DND-41 (cell line): ENCODE measurements at regions not wholly inside any gene's neighbourhood (a gene's known extent, or its start where the extent isn't known, plus 50 kb on each side); places are given as distances from the start of the nearest gene placed in this dataset.
"Not testable (repeated sequence)": the region's sequence is repeated elsewhere in the genome, so short reads cannot be mapped to it uniquely, and the experiment has no call there.

Experiments used
- ATAC-seq: fragments of 200-7000 bp; cut with Tn5 transposase; 3 replicates; pipeline ENCODE4 v1.9.1; 2021; ENCODE audit warnings: low read depth; ENCODE audit not compliant: insufficient read depth
- DNase-seq: peaks from one replicate; pipeline ENCODE4 v3.0.0-alpha.2; 2020
- H2AFZ ChIP-seq: 2 replicates; pipeline ENCODE4 v1.6.0; 2012; ENCODE audit warnings: low read depth, low read length
- H3K27ac ChIP-seq: 2 replicates; pipeline ENCODE4 v1.5.1; 2012; ENCODE audit warnings: low read length, inconsistent platforms
- H3K27me3 ChIP-seq: fragments of 200-600 bp; sonication (generic); 2 replicates; pipeline ENCODE4 v1.6.0; 2012; ENCODE audit warnings: low read length, mild to moderate bottlenecking, inconsistent platforms; ENCODE audit not compliant: insufficient read depth, poor library complexity
- H3K36me3 ChIP-seq: 2 replicates; pipeline ENCODE4 v1.5.1; 2012; ENCODE audit warnings: low read length, inconsistent platforms; ENCODE audit not compliant: insufficient read depth
- H3K4me1 ChIP-seq: 2 replicates; pipeline ENCODE4 v1.5.1; 2012; ENCODE audit warnings: mild to moderate bottlenecking, low read length; ENCODE audit not compliant: insufficient read depth
- H3K4me2 ChIP-seq: 2 replicates; pipeline ENCODE4 v1.6.0; 2012; ENCODE audit warnings: mild to moderate bottlenecking, moderate library complexity, low read length, inconsistent platforms; ENCODE audit not compliant: insufficient read depth
- H3K4me3 ChIP-seq, 2 experiments: fragments of 200-600 bp in 1 of 2; shearing (Covaris generic) in 1 of 2; 2 replicates each; pipeline ENCODE4 v1.5.1; 2012 to 2016; ENCODE audit warnings: inconsistent platforms in 2 of 2, low read length in 2 of 2, mild to moderate bottlenecking in 2 of 2, low read depth in 1 of 2, moderate library complexity in 1 of 2
- H3K79me2 ChIP-seq: 2 replicates; pipeline ENCODE4 v1.6.0; 2012; ENCODE audit warnings: low read length, inconsistent platforms; ENCODE audit not compliant: insufficient read depth
- H3K9ac ChIP-seq: 2 replicates; pipeline ENCODE4 v1.6.0; 2012; ENCODE audit warnings: low read depth, mild to moderate bottlenecking, inconsistent platforms, low read length, moderate library complexity
- H3K9me3 ChIP-seq: 2 replicates; pipeline ENCODE4 v1.5.1; 2012; ENCODE audit warnings: low read length, moderate library complexity, mild to moderate bottlenecking, inconsistent platforms; ENCODE audit not compliant: insufficient read depth, severe bottlenecking
- H4K20me1 ChIP-seq: 2 replicates; pipeline ENCODE4 v1.6.0; 2012; ENCODE audit warnings: low read length; ENCODE audit not compliant: insufficient read depth
- EZH2 ChIP-seq: IDR thresholded peaks from 3 replicates; pipeline ENCODE4 v1.6.1; 2012; ENCODE audit warnings: borderline replicate concordance, low read depth, mild to moderate bottlenecking, moderate library complexity, low read length, inconsistent platforms; ENCODE audit not compliant: severe bottlenecking
- TF ChIP-seq, protein P1 (sequence below): IDR thresholded peaks from 2 replicates; pipeline ENCODE4 v1.5.1; 2012; ENCODE audit warnings: borderline replicate concordance, low read length, moderate library complexity, mild to moderate bottlenecking; ENCODE audit not compliant: poor library complexity, severe bottlenecking; ENCODE audit errors: extremely low read depth

DNA sequence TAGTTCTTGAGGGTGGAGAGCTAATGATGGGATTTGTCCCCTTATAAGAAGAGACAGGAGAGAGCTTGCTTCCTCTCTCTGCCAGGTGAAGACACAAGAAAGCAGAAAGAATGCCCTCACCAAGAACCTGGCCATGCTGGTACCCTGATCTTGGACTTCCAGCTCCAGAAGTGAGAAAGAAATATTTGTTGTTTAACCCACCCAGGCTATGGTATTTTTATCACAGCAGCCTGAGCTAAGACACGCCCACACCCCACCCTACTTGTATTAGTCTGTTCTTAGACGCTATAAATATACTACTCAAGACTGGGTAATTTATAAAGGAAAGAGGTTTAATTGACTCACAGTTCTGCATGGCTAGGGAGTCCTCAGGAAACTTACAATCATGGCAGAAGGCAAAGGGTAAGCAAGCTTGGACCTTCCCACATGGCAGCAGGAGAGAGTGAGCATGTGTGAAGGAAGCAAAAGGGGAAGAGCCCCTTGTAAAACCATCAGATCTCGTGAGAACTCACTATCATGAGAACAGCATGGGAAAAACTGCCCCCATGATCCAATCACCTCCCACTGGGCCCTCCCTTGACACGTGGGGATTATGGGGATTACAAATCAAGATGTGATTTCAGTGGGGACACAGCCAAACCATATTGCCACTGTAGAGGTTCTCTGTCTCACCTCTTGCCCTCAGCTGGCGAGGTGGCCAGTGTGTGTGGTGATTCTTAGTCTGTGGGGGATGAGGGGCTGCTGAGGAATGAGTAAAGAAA is 57.4 kb upstream of the RCBTB2 start:
- H3K9me3 ChIP-seq, result no peaks in the 10 kb centered on the region
- no peak overlapping the region for H3K4me3 ChIP-seq
- H3K4me1 ChIP-seq, result peaks cover 1% of the 10 kb centered on the region; the same call in 1 of the 2 replicates
- no peak overlapping the region for H3K9ac ChIP-seq
- H3K36me3 ChIP-seq, result no peaks in the 10 kb centered on the region
- DNase-seq (no peak), ATAC-seq (no peak)
- no peaks in the 10 kb centered on the region for H3K27me3 ChIP-seq
- no peaks in the 10 kb centered on the region for H3K79me2 ChIP-seq
- no peak overlapping the region for H3K27ac ChIP-seq
- no peak overlapping the region for H3K4me2 ChIP-seq
- H2AFZ ChIP-seq, result no peak overlapping the region
- H4K20me1 ChIP-seq, result no peaks in the 10 kb centered on the region
- TF ChIP-seq EZH2, result no peak
- TF ChIP-seq, protein P1, sequence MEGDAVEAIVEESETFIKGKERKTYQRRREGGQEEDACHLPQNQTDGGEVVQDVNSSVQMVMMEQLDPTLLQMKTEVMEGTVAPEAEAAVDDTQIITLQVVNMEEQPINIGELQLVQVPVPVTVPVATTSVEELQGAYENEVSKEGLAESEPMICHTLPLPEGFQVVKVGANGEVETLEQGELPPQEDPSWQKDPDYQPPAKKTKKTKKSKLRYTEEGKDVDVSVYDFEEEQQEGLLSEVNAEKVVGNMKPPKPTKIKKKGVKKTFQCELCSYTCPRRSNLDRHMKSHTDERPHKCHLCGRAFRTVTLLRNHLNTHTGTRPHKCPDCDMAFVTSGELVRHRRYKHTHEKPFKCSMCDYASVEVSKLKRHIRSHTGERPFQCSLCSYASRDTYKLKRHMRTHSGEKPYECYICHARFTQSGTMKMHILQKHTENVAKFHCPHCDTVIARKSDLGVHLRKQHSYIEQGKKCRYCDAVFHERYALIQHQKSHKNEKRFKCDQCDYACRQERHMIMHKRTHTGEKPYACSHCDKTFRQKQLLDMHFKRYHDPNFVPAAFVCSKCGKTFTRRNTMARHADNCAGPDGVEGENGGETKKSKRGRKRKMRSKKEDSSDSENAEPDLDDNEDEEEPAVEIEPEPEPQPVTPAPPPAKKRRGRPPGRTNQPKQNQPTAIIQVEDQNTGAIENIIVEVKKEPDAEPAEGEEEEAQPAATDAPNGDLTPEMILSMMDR, result no peak

DNA sequence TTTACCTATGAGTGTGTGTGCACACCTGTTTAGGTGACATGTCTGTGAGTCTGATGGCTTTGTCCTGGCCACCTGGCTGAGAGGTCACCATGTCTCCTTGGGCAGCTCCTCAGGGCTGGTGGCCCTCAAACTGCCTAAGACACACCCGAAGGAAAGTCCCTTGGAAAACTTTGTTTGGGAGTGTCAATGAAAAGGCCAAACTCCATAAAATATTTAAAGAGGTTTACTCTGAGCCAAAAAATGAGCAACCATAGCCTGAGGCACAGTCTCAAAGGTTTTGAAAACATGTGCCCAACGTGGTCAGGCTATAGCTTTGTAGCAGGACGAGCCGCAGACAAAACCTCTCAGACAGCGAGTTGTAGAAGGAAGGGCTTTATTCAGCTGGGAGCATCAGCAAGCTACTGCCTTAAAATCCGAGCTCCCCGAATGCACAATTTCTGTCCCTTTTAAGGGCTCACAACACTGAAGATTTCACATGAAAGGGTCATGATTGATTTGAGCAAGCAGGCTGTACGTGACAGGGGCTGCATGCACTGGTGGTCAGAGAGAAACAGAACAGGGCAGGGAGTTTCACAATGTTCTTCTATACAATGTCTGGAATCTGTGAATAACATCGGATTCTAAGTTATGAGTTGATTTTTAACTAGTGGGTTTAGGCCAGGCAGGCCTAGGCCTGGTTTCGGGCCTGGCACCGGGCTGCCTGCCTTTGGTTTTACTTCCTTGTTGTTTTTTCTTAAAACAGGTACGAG is 58.4 kb upstream of the RCBTB2 start:
- H3K27me3 ChIP-seq, H3K9me3 ChIP-seq, H3K4me2 ChIP-seq, H3K79me2 ChIP-seq, H3K27ac ChIP-seq, H2AFZ ChIP-seq, H3K36me3 ChIP-seq, H3K4me1 ChIP-seq, H4K20me1 ChIP-seq, ATAC-seq, DNase-seq, H3K4me3 ChIP-seq, H3K9ac ChIP-seq: not testable (repeated sequence)

DNA sequence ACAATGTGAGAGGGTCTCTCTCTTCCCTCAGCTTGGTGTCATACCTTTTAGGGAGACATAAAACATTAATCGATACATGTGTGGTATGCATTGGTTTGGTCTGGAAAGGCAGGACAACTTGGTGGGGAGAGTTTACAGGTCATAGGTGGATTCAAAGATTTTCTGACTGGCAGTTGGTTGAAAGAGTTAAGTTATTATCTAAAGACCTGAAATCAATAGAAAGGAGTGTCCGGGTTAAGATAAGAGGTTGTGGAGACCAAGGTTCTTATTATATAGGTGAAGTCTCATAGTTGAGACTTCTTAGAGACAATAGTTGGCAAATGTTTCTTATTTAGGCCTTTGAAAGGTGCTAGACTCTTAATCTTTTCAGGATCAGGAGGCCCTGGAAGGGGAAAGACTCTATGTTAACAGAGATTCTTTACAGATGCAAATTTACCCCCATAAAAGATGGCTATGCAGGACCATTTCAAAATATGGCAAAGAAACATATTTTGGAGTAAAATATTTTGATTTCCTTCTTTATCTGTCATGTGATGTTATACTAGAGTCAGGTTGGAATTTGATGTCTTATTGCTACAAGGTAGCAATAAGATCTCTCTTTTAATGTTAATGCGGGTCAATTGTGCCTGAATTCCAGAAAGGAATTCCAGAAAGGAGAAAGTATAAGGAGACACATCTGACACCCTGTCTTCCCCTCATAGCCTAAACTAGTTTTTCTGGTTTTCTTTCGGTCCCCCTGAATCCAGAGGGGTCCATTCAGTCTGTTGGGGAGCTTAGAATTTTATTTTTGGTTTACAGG is 59.2 kb upstream of the RCBTB2 start:
- Histone ChIP-seq H4K20me1 (no peaks in the 10 kb centered on the region), H3K9ac (no peak overlapping the region), H3K27ac (no peak overlapping the region), H3K4me2 (no peak overlapping the region), H3K36me3 (no peaks in the 10 kb centered on the region), H3K4me3 (no peak overlapping the region), H3K27me3 (no peaks in the 10 kb centered on the region), H3K79me2 (no peaks in the 10 kb centered on the region), H3K4me1 (peaks cover 10% of the 10 kb centered on the region), H2AFZ (no peak overlapping the region), H3K9me3 (peaks cover 1% of the 10 kb centered on the region)
- TF ChIP-seq EZH2, result no peak
- TF ChIP-seq, protein P1, result no peak
- DNase-seq (no peak), ATAC-seq (no peak)

DNA sequence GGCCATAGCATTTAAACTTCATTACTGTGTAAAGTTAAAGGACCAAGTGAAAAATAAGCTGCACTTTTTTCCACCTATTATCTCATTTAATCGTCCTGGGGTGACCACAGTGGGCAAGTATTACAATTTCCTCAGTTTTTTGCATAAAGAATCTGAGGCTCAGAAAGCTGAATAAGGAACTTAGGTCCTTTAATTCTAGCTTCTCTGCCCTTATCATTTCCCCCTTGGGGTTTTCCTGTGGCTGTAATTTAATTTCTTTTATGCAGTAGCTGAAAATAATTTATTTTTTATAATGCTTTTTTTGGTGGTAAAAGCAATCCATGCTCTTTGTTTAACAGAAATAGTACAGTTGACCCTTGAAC is 59.8 kb upstream of the RCBTB2 start:
- no peak overlapping the region for H3K4me3 ChIP-seq
- no peak for TF ChIP-seq EZH2
- TF ChIP-seq, protein P1, result no peak
- no peaks in the 10 kb centered on the region for H3K27me3 ChIP-seq
- no peaks in the 10 kb centered on the region for H3K79me2 ChIP-seq
- H3K9ac ChIP-seq, result no peak overlapping the region
- no peaks in the 10 kb centered on the region for H3K36me3 ChIP-seq
- no peak overlapping the region for H2AFZ ChIP-seq
- no peak overlapping the region for H3K27ac ChIP-seq
- H4K20me1 ChIP-seq, result no peaks in the 10 kb centered on the region
- ATAC-seq (no peak), DNase-seq (no peak)
- no peak overlapping the region for H3K4me2 ChIP-seq
- H3K4me1 ChIP-seq, result peaks cover 10% of the 10 kb centered on the region
- H3K9me3 ChIP-seq, result peaks cover 5% of the 10 kb centered on the region
